Vagina (tissue), 2 donors: ENCODE measurements at regions not wholly inside any gene's neighbourhood (a gene's known extent, or its start where the extent isn't known, plus 50 kb on each side); places are given as distances from the start of the nearest gene placed in this dataset.

Source experiments
- CTCF ChIP-seq, 3 experiments: fragments of 450-650 bp in 2 of 3; fragments of 200-600 bp in 1 of 3; sonication (generic) in 1 of 3; IDR thresholded peaks; one replicate each; pipeline ENCODE4 v1.5.1; 2017 to 2019; ENCODE audit warnings: antibody characterized with exemption in 3 of 3, mild to moderate bottlenecking in 2 of 3, moderate library complexity in 2 of 3
- POLR2A ChIP-seq, 2 donors: fragments of 450-650 bp; IDR thresholded peaks; one replicate each; pipeline ENCODE4 v1.6.1; 2017; ENCODE audit warnings: antibody characterized with exemption in 2 of 2, mild to moderate bottlenecking in 2 of 2, moderate library complexity in 2 of 2
- POLR2AphosphoS5 ChIP-seq, 2 donors: sonication (generic); formaldehyde crosslinking; IDR thresholded peaks; one replicate each; pipeline ENCODE4 v1.9.0; 2017; ENCODE audit warnings: antibody characterized with exemption in 2 of 2, mild to moderate bottlenecking in 2 of 2, low read depth in 1 of 2; ENCODE audit not compliant: insufficient read depth in 1 of 2

DNA sequence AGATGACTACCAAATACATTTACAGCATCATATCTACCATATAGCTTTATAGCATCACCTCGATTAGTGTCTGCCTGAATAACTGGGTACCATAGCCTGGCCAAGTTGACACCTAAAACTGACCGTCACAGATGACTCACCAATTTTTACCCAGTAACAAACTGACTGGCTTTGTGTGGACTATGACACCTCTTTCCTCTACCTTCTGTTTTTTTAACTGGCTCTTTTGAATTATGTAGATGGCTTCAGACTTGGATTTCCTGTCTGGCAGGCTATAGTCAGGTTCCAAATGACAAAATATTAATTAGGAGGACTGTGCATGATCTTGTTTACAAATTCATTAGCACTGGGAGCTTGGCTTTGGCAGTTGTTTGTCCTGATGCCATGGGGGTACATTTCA is 360.3 kb downstream of the TGFB2 start:
- TF ChIP-seq CTCF (IDR thresholded peaks at IDR 0.05) (no peak), POLR2A (IDR thresholded peaks at IDR 0.05) (no peak), POLR2AphosphoS5 (IDR thresholded peaks at IDR 0.05; ENCODE audit: insufficient read depth in 1 of 2, low read depth in 1 of 2) (no peak)
